ENCODE measurements at regions not wholly inside any gene's neighbourhood (a gene's known extent, or its start where the extent isn't known, plus 50 kb on each side); places are given as distances from the start of the nearest gene placed in this dataset.
"Not testable (repeated sequence)": the region's sequence is repeated elsewhere in the genome, so short reads cannot be mapped to it uniquely, and the experiment has no call there.

DNA sequence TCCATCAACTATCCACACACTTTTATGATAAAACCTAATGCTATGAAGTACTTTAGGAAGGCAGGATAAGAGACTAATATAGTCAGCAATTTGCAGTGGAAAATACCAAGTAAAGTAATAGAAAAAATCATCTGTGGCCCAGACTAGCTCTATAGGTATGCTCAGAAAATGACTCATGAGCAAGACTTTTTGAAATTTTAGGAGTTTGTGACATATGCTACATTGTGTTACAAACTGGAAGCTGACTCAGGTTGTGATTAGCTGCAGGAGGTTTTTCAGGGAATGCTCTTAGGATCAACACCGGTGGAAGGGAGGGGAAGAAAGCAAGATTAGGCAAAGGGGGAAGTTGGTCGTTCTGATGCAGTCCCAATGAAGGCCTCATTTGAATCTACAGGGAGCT is 56.1 kb downstream of the FEZF1 start:
- no peak for DNase-seq

DNA sequence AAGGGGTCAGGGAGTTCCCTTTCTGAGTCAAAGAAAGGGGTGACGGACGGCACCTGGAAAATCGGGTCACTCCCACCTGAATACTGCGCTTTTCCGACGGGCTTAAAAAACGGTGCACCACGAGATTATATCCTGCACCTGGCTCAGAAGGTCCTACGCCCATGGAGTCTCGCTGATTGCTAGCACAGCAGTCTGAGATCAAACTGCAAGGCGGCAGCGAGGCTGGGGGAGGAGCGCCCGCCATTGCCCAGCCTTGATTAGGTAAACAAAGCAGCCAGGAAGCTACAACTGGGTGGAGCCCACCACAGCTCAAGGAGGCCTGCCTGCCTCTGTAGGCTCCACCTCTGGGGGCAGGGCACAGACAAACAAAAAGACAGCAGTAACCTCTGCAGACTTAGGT is 65.8 kb downstream of the FEZF1 start:
- DNase-seq: not testable (repeated sequence)

DNA sequence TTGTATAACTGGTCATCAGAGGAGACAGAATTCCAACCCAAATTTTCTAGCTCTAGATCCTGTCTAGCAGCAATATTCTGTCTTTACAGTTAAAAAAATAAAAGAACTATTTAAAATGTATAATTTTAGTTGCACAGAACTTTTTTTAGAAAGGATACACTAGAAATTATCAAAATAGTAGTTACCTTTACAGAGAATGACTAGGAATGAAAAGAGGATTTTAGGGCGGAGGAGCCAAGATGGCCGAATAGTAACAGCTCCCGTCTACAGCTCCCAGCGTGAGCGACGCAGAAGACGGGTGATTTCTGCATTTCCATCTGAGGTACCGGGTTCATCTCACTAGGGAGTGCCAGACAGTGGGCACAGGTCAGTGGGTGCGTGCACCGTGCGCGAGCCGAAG is 66.3 kb downstream of the FEZF1 start:
- not testable (repeated sequence) for DNase-seq

DNA sequence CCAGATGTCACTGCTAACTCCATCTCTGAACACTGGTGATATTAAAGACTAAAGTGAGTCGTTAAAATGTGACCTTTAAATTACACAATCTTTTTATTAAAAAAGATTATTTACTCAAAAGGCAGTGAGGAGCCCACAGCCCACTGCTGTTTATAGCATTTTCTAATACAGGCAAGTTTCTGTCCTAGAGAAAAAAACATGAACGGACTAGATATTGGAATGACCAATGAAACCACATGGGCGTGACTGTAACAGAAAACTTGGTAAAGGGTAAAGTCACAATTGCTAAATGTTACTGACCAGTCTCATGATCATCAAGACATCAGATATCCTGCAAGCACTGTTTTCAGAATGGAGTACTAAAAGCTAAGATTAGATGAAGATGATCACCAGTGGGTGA is 78.7 kb downstream of the FEZF1 start:
- DNase-seq: no peak

DNA sequence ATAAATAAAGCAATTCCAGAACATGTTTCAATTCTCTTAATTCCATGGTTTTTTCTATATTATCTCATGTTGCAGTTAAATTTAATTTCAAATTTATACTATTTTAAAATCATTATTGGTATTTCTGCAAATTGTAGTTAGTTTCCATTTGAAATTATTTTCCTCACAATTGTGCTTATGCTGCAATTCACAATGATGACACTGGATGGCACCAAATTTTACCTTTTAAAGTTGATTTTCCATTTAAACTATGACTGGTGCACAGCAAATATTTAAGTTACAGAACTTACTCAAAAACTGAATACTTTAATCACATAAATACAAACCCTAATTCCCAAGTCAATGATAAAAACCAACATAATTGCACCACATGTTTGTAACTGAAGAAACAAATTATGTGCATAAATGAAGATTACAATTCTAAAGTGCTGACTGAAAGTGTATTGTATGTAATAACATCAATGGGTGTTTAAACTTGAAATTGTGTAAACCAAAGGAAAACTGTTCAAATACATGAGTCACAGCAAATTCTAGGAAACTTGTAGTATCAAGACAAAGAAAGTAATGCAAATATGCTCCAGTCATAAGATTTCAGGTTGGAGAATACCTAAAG is 75.3 kb upstream of the AASS start:
- peak; percentile 13 for DNase-seq

DNA sequence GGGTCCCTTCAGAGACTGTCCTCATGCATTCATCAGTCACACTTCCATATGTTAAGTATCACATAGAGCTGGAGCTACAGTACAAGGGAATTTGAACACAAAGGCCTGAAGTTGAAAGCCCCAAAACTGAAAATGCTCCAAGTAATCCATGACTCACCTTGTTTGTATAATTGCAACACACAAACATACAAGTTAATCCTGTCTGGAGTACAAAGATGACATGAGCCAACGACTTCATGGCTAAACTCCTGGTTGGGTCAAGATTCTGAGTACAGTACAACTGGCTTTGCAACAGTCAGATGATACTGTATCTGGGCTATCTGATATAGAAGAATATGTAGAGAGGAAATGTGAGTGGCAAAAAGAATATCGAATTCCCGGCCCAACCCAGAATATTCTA is 73.1 kb upstream of the AASS start:
- DNase-seq: no peak

DNA sequence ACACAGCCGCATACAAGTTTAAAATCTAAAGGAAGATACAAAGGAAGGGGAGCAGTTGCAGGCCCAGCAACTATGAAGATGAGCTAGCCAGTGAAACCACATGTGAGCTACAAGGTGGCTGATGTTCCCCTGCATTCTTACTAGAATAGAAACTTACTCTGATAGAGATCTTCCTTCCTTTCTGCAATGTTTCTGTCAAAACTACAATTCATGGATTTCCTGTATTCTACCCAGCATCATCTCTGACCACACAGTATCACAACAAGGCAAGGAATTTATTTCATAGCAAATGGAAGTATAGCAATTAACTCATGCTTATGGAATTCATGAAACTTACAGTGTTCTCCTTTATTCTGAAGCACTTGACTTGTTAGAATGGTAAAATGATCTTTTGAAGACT is 68.7 kb upstream of the AASS start:
- DNase-seq: no peak

DNA sequence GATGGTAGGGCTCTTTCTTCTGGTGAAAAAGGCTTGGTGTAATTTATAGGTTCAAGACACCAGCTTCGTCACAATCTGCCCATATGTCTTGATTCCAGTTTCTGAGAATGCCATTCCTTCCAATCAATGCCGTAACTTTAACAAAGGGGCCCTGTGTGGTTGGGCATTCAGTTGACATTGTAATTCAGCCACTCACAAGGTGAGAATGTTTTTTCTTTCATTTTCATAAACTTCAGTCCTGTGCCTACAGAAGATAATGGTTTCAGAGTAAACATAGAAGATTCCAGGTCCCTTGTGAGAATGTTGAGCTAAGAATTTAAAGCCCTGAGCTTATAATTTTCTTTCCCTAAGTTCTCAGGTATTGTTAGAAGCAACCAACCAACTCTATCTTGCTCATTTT is 67.3 kb upstream of the AASS start:
- DNase-seq: no peak

DNA sequence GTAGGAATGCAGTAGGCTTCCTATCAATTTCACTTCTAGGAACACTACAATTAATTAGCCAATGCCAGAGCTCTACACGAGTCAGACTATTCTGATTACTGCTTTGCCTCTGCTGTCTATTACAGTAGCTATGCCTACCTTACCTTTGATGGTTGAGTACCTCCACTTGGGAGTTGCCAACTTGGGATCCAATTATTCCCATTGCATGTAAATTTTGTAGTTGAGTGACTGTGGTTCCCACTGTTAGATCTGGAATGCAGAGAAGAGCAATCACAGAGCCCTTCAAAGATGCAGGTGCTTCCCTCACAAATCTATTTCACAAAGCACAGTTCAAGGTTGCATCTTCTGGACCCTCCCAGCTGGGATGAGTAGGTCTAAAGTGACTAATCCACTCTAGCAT is 62.9 kb upstream of the AASS start:
- DNase-seq: no peak

DNA sequence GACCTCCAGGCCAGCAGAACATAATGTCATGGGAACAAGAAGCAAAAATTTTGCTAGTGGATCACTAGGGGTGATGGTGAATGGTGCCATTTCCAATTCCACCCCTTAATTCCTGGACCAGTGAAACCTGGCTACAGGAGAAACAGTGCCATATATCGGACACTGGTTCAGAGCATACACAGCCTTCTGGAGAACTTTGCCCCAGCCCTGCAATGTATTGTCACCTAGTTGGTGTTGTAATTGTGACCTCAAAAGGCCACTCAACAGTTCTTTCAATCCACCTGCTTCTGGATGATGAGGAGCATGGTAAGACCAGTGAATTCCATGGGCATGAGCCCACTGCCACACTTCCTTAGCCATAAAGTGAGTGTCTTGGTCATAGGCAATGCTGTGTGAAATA is 59.8 kb upstream of the AASS start:
- DNase-seq: no peak

DNA sequence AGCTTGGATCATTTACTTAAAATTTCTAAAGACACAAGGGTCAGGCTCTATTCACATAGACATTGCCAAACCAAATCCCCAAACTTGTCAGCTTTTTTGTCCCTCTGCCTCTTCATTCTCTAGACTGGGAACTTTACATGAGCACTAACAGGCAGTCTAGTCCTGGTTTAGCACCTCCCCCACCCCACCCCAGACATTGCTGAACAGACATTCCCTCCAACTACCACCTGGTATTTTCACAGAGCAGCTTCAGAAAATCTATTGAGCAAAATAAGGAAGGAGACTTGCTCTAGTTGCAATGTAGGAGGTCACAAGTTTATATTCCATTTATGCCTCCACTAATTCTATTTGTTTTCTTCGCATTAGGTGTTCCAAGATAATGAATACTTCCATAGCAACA is 56.8 kb upstream of the AASS start:
- no peak for DNase-seq

DNA sequence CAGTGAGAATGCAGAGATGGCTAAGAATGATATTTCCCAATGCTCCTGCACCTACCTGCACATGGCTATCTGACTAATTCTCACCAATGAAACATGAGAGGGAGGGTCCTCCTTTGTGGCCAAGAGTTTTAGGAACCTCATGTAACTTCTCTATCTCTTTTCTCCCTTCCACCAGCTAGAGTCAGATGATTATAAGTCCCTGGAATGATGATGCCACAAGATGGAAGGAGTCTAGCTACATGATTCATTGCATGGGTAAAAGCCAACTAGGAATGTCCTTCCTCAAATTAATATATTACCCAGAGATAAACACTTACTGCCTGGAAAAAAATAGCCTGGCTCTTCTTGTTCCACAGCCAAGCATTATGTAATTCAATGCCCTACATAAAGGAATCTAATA is 55.1 kb upstream of the AASS start:
- DNase-seq: no peak

DNA sequence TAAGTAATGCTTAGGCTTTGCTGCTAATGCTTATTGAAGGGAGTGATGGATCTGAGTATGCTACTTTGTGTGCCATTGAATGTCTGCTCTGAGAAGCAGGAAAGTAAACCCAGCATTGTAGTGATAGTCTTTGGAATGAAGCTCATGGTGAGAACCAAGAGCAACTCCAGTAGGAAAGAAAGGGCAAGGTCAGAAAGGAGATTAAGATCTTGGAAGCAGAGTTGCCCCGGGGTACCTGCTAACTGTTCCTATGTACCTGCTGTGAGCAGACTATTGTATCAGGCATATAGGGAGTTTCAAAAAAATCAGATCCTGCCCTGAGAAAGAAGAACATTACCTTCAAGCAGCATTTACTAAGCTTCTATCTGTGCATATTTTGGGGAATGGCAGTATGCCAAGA is 54.5 kb upstream of the AASS start:
- no peak for DNase-seq
